Hematopoietic multipotent progenitor cell treated with erythropoietin and hydrocortisone succinate and interleukin-3 and kit ligand, for 15 days (in vitro differentiated cells): ENCODE measurements at regions not wholly inside any gene's neighbourhood (a gene's known extent, or its start where the extent isn't known, plus 50 kb on each side); places are given as distances from the start of the nearest gene placed in this dataset.

Experiments
- DNase-seq: peaks from one replicate; pipeline ENCODE4 v3.0.0-alpha.2; 2015; ENCODE audit warnings: low spot score

- no peak for DNase-seq
Measured at GRCh38 chr14:86513564-86513963, 983.6 kb downstream of the FLRT2 start.

- DNase-seq, result no peak
Measured at GRCh38 chr14:86513056-86513455, 983.1 kb downstream of the FLRT2 start.

DNA sequence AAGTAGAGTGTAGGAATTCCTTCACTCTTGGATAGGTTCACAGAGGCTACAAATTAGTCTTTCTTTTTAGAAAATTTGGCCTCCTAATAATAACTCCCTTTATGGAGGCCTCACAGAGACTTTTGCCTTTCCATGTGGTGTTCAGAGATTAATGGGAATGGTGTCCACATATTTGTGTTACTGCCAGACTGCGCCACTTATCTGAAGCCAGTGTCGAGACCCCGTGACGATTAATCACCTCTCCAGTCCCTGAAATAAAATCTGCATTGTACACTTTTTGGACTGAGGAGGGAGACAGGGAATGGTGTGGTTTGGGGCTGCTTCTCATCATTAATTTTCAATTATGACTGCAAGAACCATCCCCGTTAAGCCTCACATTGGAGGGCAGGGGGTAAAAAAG lies 980.5 kb downstream of the FLRT2 start:
- DNase-seq, result no peak

- no peak for DNase-seq
Measured at GRCh38 chr14:86505808-86506207, 975.9 kb downstream of the FLRT2 start.

- no peak for DNase-seq
Measured at GRCh38 chr14:86501611-86502010, 971.7 kb downstream of the FLRT2 start.

- no peak for DNase-seq
Measured at GRCh38 chr14:86491743-86492142, 961.8 kb downstream of the FLRT2 start.

DNA sequence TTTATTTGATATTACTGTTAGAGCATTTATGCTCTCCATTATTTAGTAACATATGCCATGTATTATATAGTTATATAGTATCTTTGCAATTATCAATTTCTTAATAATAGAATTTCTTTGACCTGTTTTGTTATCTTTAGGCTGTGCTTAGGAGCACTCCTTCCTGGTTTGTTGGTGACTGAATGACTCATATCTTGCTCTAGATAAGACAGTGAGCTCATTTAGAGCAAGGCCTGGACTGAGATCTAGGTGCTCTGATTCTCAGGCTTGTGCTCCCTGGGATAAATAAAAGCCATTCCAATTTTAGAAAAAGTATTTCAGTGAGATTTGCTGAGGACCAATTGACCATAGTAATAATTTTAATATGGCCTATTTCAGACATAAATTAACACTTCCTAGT lies 951.2 kb downstream of the FLRT2 start:
- no peak for DNase-seq

- no peak for DNase-seq
Measured at GRCh38 chr14:86464341-86464740, 934.4 kb downstream of the FLRT2 start.

GRCh38 chr14:86462193-86462753 lies 932.3 kb downstream of the FLRT2 start:
- DNase-seq, result no peak

DNA sequence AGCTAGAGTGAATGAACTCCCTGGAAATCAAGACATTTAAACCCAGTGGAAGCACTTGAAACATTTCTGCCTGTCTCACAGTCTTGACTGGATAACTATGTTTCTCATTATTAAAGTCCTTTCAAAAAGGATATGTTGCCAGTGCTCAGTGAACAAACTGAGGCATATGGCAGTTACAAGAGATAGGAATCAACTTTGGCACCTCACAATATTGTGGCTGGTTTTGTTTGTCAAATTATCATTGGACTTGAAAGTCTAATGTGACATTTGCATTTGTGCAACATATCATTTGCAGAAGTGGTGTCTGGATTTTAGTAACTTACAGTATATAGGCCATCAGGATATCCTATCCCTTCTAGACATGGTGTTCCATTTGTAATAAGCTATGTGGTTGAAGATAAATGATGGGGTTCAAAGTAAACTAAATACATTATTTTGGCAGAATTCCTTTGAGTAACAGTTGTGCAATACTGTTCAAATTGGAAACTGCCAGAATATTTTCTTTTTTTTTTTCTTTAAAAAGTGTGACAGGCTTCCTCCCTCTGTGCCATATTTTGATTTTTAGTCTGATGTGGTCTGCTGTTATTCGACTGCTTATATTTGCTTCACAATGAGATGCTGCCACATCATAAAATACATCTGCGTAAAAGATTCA lies 927.7 kb downstream of the FLRT2 start:
- DNase-seq, result no peak

- DNase-seq, result no peak
Measured at GRCh38 chr14:86450085-86450484, 920.1 kb downstream of the FLRT2 start.

DNA sequence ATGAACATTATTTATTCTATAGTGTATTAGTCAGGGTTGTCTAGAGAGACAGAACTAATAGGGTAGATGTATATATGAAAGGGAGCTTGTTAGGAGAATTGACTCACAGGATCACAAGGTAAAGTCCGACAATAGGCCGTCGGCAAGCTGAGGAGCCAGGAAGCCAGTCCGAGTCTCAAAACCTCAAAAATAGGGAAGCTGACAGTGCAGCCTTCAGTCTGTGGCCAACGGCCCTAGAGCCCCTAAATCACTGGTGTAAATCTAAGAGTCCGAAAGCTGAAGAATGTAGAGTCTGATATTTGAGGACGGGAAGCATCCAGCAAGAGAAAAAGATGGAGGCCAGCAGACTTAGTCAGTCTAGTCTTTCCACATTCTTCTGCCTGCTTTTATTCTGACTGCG lies 912.2 kb downstream of the FLRT2 start:
- no peak for DNase-seq

- DNase-seq, result no peak
Measured at GRCh38 chr14:86430853-86431252, 900.9 kb downstream of the FLRT2 start.

GRCh38 chr14:86423214-86423613 lies 893.3 kb downstream of the FLRT2 start:
- no peak for DNase-seq

DNA sequence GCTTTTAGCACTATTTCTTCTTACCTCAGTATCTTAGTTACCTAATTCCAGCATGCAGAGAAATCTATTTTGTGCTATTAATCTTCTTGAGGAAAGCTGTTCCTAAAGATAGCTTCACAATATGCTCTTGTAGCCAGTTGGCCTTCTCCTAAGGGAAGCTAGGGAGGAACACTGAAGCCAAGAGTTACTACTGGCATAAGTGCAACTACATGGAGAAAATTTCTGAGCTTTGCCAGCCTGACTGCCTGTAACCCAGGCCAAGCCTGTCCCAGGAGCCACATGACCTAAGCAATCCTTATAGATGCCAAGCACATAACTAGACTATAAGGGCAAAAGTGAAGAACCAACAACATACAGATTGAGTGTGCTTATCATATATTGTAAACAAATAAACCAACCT lies 890.2 kb downstream of the FLRT2 start:
- no peak for DNase-seq

DNA sequence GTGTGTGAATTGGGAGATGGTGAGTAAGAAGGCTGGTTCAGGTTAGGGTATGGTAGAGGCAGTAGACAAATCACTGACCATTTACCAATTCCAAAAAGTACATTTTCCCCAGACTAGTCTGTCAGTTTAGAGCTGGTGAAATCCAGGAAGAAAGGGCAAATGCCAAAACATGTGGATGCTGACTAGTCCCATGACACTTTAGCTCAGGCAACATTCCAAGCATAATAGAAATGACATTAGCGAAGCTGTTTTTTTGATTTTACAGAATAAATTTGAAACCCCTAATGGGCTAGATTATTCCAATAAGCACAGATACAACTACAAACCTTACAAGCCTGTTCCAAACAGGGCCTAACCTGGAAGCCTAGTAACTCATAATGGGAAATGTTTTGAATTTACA lies 884.2 kb downstream of the FLRT2 start:
- DNase-seq, result no peak

DNA sequence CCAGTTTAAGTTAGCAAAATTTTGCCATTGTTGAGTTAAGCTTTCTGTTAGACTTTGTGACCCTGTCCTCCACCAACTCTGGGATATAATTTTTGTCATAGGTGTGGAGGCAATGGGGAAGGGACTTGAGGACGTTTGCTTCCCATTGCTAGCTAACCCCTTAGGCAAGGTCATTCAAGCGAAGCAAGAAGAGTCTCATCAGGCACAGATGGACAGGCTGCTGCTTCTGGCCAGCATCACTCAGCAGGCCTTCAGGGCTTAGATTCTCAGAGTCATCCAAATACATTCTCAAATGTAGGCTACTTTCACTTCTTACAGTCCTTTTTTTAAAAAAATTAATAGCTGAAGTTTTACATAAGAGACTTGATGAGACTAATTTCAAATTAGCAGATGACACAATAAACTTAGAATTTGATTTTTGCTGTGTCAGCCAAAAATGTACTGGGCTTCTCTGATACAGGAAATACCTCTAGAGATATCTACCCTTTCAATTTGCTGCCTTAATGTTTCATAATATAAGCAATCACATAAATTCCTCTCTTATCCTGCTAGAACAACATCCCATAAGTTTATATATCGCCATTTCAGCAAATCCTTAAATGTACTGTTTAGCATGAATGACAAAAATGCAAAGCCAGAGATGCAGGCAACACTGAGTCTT lies 875.2 kb downstream of the FLRT2 start:
- no peak for DNase-seq

DNA sequence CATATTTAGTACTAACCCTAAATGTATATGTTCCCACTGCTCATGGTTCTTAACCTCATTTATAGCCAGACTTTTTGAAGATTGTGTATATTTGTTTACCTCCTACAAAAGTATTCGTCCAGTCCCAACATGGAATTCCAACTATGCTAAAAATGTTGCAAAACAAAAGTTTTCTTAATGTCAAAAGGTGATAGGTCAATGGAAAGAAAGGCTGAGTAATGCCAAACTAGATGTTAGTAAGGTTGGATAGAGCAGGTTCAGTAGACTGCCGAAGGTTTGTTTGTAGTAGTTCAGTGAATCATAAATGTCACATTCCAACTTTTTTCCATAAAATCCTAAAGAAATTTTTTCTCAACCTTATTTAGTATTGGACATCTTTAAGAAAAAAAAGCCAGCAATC lies 874.5 kb downstream of the FLRT2 start:
- no peak for DNase-seq

- no peak for DNase-seq
Measured at GRCh38 chr14:86402545-86402944, 872.6 kb downstream of the FLRT2 start.

DNA sequence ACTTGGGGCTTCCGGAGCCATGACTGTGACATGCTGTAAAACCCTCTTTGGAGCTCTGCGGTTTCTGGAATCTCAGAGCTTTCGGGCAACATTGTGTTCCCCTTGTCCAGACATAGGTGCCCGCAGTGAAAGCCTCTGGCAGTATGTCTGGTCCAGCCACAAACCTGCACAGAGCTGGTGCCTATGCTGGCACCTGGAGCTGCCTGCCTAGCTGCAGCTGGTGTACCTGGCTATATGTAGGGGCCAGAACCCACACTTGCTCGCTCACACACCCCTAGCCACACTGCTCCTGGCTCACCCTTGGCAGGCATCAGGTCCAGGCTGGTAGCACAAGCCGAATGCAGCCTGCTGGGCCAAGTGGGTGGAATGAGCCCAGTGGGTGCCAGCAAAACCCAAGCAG lies 861.1 kb downstream of the FLRT2 start:
- DNase-seq, result no peak

GRCh38 chr14:86388216-86388615 lies 858.3 kb downstream of the FLRT2 start:
- DNase-seq, result no peak

DNA sequence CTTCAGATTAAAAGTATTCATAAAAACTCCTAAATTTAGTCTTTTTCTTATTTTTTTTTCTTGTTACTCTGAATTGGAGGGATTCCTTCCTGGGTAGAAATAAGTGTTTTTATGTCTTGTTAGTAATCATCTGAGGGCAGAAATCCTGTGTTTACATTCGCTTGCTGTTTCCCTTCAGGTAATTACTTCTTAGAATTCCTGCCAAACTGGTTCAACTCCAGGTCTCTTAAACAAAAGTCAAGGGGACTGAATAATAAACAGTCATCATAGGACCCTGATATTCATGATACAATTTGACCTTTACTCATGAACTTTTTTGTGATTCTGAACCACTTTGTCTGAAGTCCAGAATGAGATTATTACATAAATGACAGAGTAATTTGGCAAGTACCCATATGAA lies 843.9 kb downstream of the FLRT2 start:
- no peak for DNase-seq

- no peak for DNase-seq
Measured at GRCh38 chr14:86372402-86372801, 842.5 kb downstream of the FLRT2 start.

- no peak for DNase-seq
Measured at GRCh38 chr14:86364634-86365033, 834.7 kb downstream of the FLRT2 start.
